PC-3 (cell line): ENCODE measurements at regions not wholly inside any gene's neighbourhood (a gene's known extent, or its start where the extent isn't known, plus 50 kb on each side); places are given as distances from the start of the nearest gene placed in this dataset.

Source experiments
- ATAC-seq: fragments of 200-7000 bp; cut with Tn5 transposase; 2 replicates; pipeline ENCODE4 v1.9.1; 2020; ENCODE audit warnings: mild to moderate bottlenecking, moderate library complexity
- BruUV-seq: library from RNA; stranded (reverse); fragments of 400-500 nt; replicated peaks from 2 replicates; lab custom pipeline; 2021; lab: Mats Ljungman, UMichigan
- CTCF ChIA-PET: fragments of 300-600 bp; sonication (Branson Sonifier 250); formaldehyde crosslinking; loops from one replicate; lab custom pipeline; 2022; ENCODE audit warnings: antibody characterized with exemption; lab: Charles Lee
- POLR2A ChIA-PET: fragments of 300-600 bp; sonication (Branson Sonifier 250); formaldehyde crosslinking; loops from one replicate; lab custom pipeline; 2022; ENCODE audit warnings: antibody characterized with exemption; ENCODE audit not compliant: unreplicated experiment; lab: Charles Lee
- DNase-seq: peaks from one replicate; pipeline ENCODE4 v3.0.0-alpha.2; 2015
- H2AFZ ChIP-seq: fragments of 300-600 bp; sonication (generic); 2 replicates; pipeline ENCODE4 v1.6.0; 2016; ENCODE audit warnings: antibody characterized with exemption, low read length
- H3F3A ChIP-seq: fragments of 300-600 bp; sonication (generic); one replicate; pipeline ENCODE4 v1.6.0; 2017; ENCODE audit warnings: antibody characterized with exemption, low read length, control low read depth, mild to moderate bottlenecking; ENCODE audit not compliant: unreplicated experiment
- H3K27ac ChIP-seq: fragments of 300-600 bp; sonication (generic); 2 replicates; pipeline ENCODE4 v1.5.1; 2016; ENCODE audit warnings: mild to moderate bottlenecking, low read length
- H3K27me3 ChIP-seq: fragments of 300-600 bp; sonication (generic); 2 replicates; pipeline ENCODE4 v1.6.1; 2016; ENCODE audit warnings: low read length, mixed read lengths
- H3K36me3 ChIP-seq: fragments of 300-600 bp; sonication (generic); 2 replicates; pipeline ENCODE4 v1.6.1; 2016; ENCODE audit warnings: low read depth, mixed run types, low read length, mixed read lengths
- H3K4me1 ChIP-seq: fragments of 300-600 bp; sonication (generic); 2 replicates; pipeline ENCODE4 v1.5.1; 2016; ENCODE audit warnings: low read length; ENCODE audit not compliant: insufficient read depth
- H3K4me2 ChIP-seq: fragments of 300-600 bp; sonication (generic); 2 replicates; pipeline ENCODE4 v1.6.0; 2016; ENCODE audit warnings: low read length
- H3K4me3 ChIP-seq: fragments of 300-600 bp; sonication (generic); 2 replicates; pipeline ENCODE4 v1.5.1; 2016; ENCODE audit warnings: mild to moderate bottlenecking, low read length, mixed read lengths
- H3K79me2 ChIP-seq: fragments of 300-600 bp; sonication (generic); 2 replicates; pipeline ENCODE4 v1.6.1; 2017; ENCODE audit warnings: low read length, mixed read lengths
- H3K9ac ChIP-seq: fragments of 300-600 bp; sonication (generic); 2 replicates; pipeline ENCODE4 v1.6.0; 2016; ENCODE audit warnings: mild to moderate bottlenecking, low read length
- H3K9me2 ChIP-seq: fragments of 300-600 bp; sonication (generic); replicated peaks from 2 replicates; pipeline ENCODE4 v1.6.1; 2016; ENCODE audit warnings: mixed run types, low read length, mixed read lengths
- H3K9me3 ChIP-seq: fragments of 300-600 bp; sonication (generic); 2 replicates; pipeline ENCODE4 v1.6.1; 2016; ENCODE audit warnings: low read length, mixed read lengths
- H4K20me1 ChIP-seq: fragments of 300-600 bp; sonication (generic); 2 replicates; pipeline ENCODE4 v1.6.1; 2016; ENCODE audit warnings: low read length, mixed read lengths
- EZH2 ChIP-seq: fragments of 300-600 bp; sonication (generic); IDR thresholded peaks from one replicate; pipeline ENCODE4 v1.6.1; 2017; ENCODE audit warnings: antibody characterized with exemption, mild to moderate bottlenecking, low read length; ENCODE audit not compliant: unreplicated experiment
- EZH2phosphoT487 ChIP-seq: fragments of 300-600 bp; sonication (generic); IDR thresholded peaks from 2 replicates; pipeline ENCODE4 v1.6.1; 2018; ENCODE audit warnings: mild to moderate bottlenecking, antibody characterized with exemption, low read length, borderline replicate concordance
- intact Hi-C: fragments of 100-400 bp; cut with micrococcal nuclease; formaldehyde crosslinking; loops from 2 replicates; pipeline ENCODE4 v1.9.0; 2023
- TF ChIP-seq, protein P1 (sequence below): fragments of 300-600 bp; sonication (generic); conservative IDR thresholded peaks from 2 replicates; pipeline ENCODE4 v1.5.1; 2017; ENCODE audit warnings: antibody characterized with exemption, low read depth, mild to moderate bottlenecking, low read length

DNA sequence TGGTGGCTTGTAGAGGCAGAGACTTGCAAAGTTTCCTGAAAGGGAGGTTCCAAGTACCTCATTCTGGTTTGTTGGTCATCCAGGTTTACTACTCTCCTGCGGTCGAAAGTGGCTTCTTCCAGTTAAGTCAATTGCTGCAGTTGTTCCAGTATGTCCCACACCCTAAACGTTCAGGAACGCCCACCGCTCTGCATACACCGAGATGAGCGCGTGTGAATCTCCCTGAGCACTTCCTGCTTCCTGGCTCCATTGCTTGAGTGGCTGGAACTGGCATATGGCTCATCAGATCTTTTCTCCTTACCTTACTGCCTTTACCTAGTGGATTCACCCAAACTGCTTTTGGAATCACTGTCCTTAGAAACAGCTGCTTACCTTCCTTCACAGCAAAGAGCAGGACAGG is 59.1 kb upstream of the GLIS3 start:
- intact Hi-C loops, result no loop called here
- H3K4me1 ChIP-seq, result no peaks in the 10 kb centered on the region
- no peaks in the 10 kb centered on the region for H3F3A ChIP-seq
- no peak for DNase-seq
- H2AFZ ChIP-seq, result no peak overlapping the region
- no peak overlapping the region for H3K4me3 ChIP-seq
- no TSS peak for BruUV-seq
- H4K20me1 ChIP-seq, result no peaks in the 10 kb centered on the region
- POLR2A ChIA-PET, result no interaction called here
- no peaks in the 10 kb centered on the region for H3K27me3 ChIP-seq
- H3K36me3 ChIP-seq, result no peaks in the 10 kb centered on the region
- H3K9me2 ChIP-seq, result no peaks in the 10 kb centered on the region
- no peaks in the 10 kb centered on the region for H3K79me2 ChIP-seq
- CTCF ChIA-PET, result no interaction called here
- ATAC-seq, result no peak
- no peak overlapping the region for H3K4me2 ChIP-seq
- TF ChIP-seq EZH2phosphoT487 (no peak), EZH2 (no peak)
- TF ChIP-seq, protein P1, sequence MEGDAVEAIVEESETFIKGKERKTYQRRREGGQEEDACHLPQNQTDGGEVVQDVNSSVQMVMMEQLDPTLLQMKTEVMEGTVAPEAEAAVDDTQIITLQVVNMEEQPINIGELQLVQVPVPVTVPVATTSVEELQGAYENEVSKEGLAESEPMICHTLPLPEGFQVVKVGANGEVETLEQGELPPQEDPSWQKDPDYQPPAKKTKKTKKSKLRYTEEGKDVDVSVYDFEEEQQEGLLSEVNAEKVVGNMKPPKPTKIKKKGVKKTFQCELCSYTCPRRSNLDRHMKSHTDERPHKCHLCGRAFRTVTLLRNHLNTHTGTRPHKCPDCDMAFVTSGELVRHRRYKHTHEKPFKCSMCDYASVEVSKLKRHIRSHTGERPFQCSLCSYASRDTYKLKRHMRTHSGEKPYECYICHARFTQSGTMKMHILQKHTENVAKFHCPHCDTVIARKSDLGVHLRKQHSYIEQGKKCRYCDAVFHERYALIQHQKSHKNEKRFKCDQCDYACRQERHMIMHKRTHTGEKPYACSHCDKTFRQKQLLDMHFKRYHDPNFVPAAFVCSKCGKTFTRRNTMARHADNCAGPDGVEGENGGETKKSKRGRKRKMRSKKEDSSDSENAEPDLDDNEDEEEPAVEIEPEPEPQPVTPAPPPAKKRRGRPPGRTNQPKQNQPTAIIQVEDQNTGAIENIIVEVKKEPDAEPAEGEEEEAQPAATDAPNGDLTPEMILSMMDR, result no peak
- no peak overlapping the region for H3K9ac ChIP-seq
- no peak overlapping the region for H3K27ac ChIP-seq
- no peaks in the 10 kb centered on the region for H3K9me3 ChIP-seq

- H3K4me1 ChIP-seq, result no peaks in the 10 kb centered on the region
- no peak overlapping the region for H3K27ac ChIP-seq
- CTCF ChIA-PET, result no interaction called here
These were observed 58.1 kb upstream of the GLIS3 start for GRCh38 chr9:4357929-4358328.

DNA sequence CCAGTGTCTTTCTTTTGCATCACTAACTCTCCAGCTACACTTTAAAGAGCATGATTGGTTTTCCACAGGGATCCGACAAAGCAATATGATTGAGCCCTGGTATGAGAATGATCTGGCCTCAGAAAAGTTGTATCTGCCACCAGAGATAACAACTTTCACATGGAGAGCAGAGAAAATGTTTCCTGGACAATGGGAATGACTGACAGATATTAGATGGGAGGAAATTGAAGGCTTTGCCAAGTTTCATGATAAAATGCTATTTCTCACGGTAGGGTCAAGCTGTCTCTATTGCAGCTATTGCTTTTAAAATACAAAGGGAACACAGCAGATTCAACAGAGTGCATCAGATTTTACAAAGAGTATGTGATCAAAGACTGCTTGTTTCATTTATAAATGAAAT is 56.4 kb upstream of the GLIS3 start:
- H2AFZ ChIP-seq, result no peak overlapping the region
- intact Hi-C loops, result no loop called here
- ATAC-seq, result no peak
- H3K27me3 ChIP-seq, result no peaks in the 10 kb centered on the region
- H3K9me2 ChIP-seq, result no peaks in the 10 kb centered on the region
- no peak overlapping the region for H3K4me2 ChIP-seq
- no peak overlapping the region for H3K9ac ChIP-seq
- H4K20me1 ChIP-seq, result no peaks in the 10 kb centered on the region
- no peaks in the 10 kb centered on the region for H3K9me3 ChIP-seq
- H3K79me2 ChIP-seq, result no peaks in the 10 kb centered on the region
- H3K4me1 ChIP-seq, result no peaks in the 10 kb centered on the region
- no peaks in the 10 kb centered on the region for H3F3A ChIP-seq
- no TSS peak for BruUV-seq
- H3K27ac ChIP-seq, result no peak overlapping the region
- POLR2A ChIA-PET, result no interaction called here
- TF ChIP-seq EZH2, result no peak
- TF ChIP-seq, protein P1, result no peak
- TF ChIP-seq EZH2phosphoT487, result no peak
- DNase-seq, result no peak
- CTCF ChIA-PET, result no interaction called here
- H3K4me3 ChIP-seq, result no peak overlapping the region
- no peaks in the 10 kb centered on the region for H3K36me3 ChIP-seq

More at GRCh38 chr9:4357929-4358328, 58.1 kb upstream of the GLIS3 start:
- Histone ChIP-seq H3K9ac (no peak overlapping the region), H4K20me1 (no peaks in the 10 kb centered on the region), H3K36me3 (no peaks in the 10 kb centered on the region), H3K9me2 (no peaks in the 10 kb centered on the region), H3K4me2 (no peak overlapping the region), H3K9me3 (no peaks in the 10 kb centered on the region), H2AFZ (no peak overlapping the region), H3K27me3 (no peaks in the 10 kb centered on the region), H3F3A (no peaks in the 10 kb centered on the region), H3K4me3 (no peak overlapping the region), H3K79me2 (no peaks in the 10 kb centered on the region)
- BruUV-seq, result no TSS peak
- intact Hi-C loops, result no loop called here
- POLR2A ChIA-PET, result no interaction called here
- no peak for DNase-seq
- TF ChIP-seq EZH2 (no peak), EZH2phosphoT487 (no peak)
- TF ChIP-seq, protein P1, result no peak
- ATAC-seq, result no peak
